Activated naive CD4-positive, alpha-beta T cell treated with anti-CD3 and anti-CD28 coated beads, Interleukin-2, amount 50 U/mL, for 72 hours (primary cell): ENCODE measurements at regions not wholly inside any gene's neighbourhood (a gene's known extent, or its start where the extent isn't known, plus 50 kb on each side); places are given as distances from the start of the nearest gene placed in this dataset.
"Not testable (repeated sequence)": the region's sequence is repeated elsewhere in the genome, so short reads cannot be mapped to it uniquely, and the experiment has no call there.

Experiments used
- ATAC-seq, 2 donors: fragments of 150-1000 bp; cut with Tn5 transposase; 2 replicates each; pipeline ENCODE4 v1.10.0; 2021; ENCODE audit warnings: mild to moderate bottlenecking in 2 of 2, moderate library complexity in 2 of 2
- DNase-seq, 2 donors: peaks; one replicate each; pipeline ENCODE4 v3.0.0; 2021 to 2022; ENCODE audit warnings: low spot score in 2 of 2
- H3K27ac Mint-ChIP-seq, 2 donors: one replicate each; pipeline ENCODE4 v1.8.0; 2022; ENCODE audit warnings: mild to moderate bottlenecking in 2 of 2, mixed read lengths in 2 of 2
- H3K36me3 Mint-ChIP-seq, 2 donors: one replicate each; pipeline ENCODE4 v1.8.0; 2022; ENCODE audit warnings: mixed read lengths in 2 of 2
- H3K9me3 Mint-ChIP-seq, 2 donors: one replicate each; pipeline ENCODE4 v1.8.0; 2022; ENCODE audit warnings: mixed read lengths in 2 of 2

- ATAC-seq (no peak), DNase-seq (no peak)
- Mint-ChIP-seq H3K36me3 (no peaks in the 10 kb centered on the region), H3K9me3 (peaks cover 0 to 7% of the 10 kb centered on the region in 2 donors), H3K27ac (no peak overlapping the region)
Observed at GRCh38 chr2:19106376-19106775, 252.0 kb downstream of the OSR1 start.

GRCh38 chr2:19104503-19104902, 253.9 kb downstream of the OSR1 start:
- H3K36me3 Mint-ChIP-seq: no peaks in the 10 kb centered on the region
- no peak overlapping the region for H3K27ac Mint-ChIP-seq
- DNase-seq: no peak
- H3K9me3 Mint-ChIP-seq: peaks cover 0 to 7% of the 10 kb centered on the region in 2 donors
- no peak for ATAC-seq

GRCh38 chr2:19102696-19103423, 255.6 kb downstream of the OSR1 start:
- no peak for ATAC-seq
- H3K36me3 Mint-ChIP-seq: no peaks in the 10 kb centered on the region
- no peak overlapping the region for H3K27ac Mint-ChIP-seq
- DNase-seq: no peak
- H3K9me3 Mint-ChIP-seq: peaks cover 0 to 7% of the 10 kb centered on the region in 2 donors

DNA sequence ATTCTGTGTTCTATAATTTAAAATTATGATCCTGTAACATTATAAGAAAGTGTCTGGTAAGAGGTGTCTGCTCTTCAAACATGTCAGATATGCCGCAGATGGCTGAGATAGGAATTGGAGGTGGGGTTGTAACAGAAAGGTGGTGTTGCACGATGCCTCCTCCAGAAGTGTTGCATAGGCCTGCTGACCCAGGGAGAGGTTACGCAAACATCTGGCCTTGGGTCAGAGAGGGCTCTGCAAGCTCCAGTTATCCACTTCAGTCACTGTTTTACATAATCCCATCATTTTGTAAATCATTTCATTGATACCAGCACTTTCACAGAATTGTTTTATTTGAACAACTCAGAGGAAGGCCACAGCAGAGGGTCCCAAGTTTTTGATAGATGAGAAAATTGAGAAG, 256.5 kb downstream of the OSR1 start:
- ATAC-seq (no peak), DNase-seq (no peak)
- no peak overlapping the region for H3K27ac Mint-ChIP-seq
- no peaks in the 10 kb centered on the region for H3K36me3 Mint-ChIP-seq
- H3K9me3 Mint-ChIP-seq: peaks cover 0 to 7% of the 10 kb centered on the region in 2 donors

- no peak for DNase-seq
- H3K36me3 Mint-ChIP-seq: no peaks in the 10 kb centered on the region
- no peak overlapping the region for H3K27ac Mint-ChIP-seq
- no peak for ATAC-seq
- H3K9me3 Mint-ChIP-seq: peaks cover 0 to 5% of the 10 kb centered on the region in 2 donors
Observed at GRCh38 chr2:19100570-19100969, 257.9 kb downstream of the OSR1 start.

DNA sequence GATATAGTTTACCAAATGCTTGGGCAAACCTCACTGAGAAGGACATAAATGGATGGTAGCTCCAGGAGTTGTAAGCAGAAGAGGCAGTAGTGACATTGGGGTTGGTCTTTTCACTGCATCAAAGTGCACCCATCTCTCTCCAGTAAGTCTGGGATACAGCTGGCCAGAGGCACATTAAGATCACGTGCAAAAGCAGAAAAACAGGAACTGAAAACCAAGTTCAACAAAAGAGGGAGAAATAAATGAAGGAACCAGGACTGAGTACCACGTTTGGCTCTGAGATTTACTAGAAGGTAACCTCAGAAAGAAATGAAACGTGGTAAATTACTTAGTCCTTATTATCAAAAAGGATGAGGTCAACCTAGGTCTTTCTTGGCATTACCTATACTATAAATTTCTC, 259.2 kb downstream of the OSR1 start:
- DNase-seq (no peak), ATAC-seq (no peak)
- Mint-ChIP-seq H3K9me3 (peaks cover 0 to 1% of the 10 kb centered on the region in 2 donors), H3K27ac (no peak overlapping the region), H3K36me3 (no peaks in the 10 kb centered on the region)

GRCh38 chr2:19098467-19099160, 259.8 kb downstream of the OSR1 start:
- Mint-ChIP-seq H3K27ac (no peak overlapping the region), H3K9me3 (peaks cover 0 to 5% of the 10 kb centered on the region in 2 donors), H3K36me3 (peaks cover 0 to 5% of the 10 kb centered on the region in 2 donors)
- ATAC-seq: no peak
- no peak for DNase-seq

- H3K27ac Mint-ChIP-seq, ATAC-seq, DNase-seq: not testable (repeated sequence)
- H3K9me3 Mint-ChIP-seq: peaks cover 21 to 23% of the 10 kb centered on the region in 2 donors
- peaks cover 7 to 42% of the 10 kb centered on the region in 2 donors for H3K36me3 Mint-ChIP-seq
Observed at GRCh38 chr2:19089476-19089875, 268.9 kb downstream of the OSR1 start.

- Mint-ChIP-seq H3K9me3 (peaks cover under 1 to 7% of the 10 kb centered on the region in 2 donors), H3K36me3 (peaks cover 0 to 14% of the 10 kb centered on the region in 2 donors), H3K27ac (no peak overlapping the region)
- ATAC-seq (no peak), DNase-seq (no peak)
Observed at GRCh38 chr2:19086231-19086651, 272.2 kb downstream of the OSR1 start.

GRCh38 chr2:19078709-19079108, 279.7 kb downstream of the OSR1 start:
- Mint-ChIP-seq H3K36me3 (peaks cover 0 to 4% of the 10 kb centered on the region in 2 donors), H3K27ac (no peak overlapping the region), H3K9me3 (no peaks in the 10 kb centered on the region)
- ATAC-seq (no peak), DNase-seq (no peak)

DNA sequence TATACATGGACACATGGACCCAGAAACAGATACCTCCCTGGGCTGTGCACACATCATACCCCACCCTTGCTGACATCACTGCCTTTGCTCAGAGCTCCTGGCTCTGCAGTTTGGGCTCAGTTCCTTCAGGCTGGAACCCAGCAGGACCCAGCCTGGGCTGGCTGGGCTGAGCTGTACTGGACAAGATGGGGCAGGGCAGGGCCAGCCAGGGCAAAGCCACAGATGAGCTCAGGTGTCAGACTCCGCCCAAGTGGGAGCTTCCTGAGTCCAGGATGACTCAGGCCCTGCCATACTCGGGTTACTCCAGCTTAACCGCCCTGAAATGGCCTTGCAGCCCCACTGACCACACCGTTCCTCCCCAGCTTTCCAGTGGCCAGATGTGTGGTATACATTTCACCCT, 284.9 kb downstream of the OSR1 start:
- H3K9me3 Mint-ChIP-seq: no peaks in the 10 kb centered on the region
- no peak for ATAC-seq
- H3K27ac Mint-ChIP-seq: no peak overlapping the region
- peaks cover 0 to 4% of the 10 kb centered on the region in 2 donors for H3K36me3 Mint-ChIP-seq
- DNase-seq: no peak

GRCh38 chr2:19072161-19072560, 286.3 kb downstream of the OSR1 start:
- ATAC-seq: no peak
- no peak overlapping the region for H3K27ac Mint-ChIP-seq
- DNase-seq: no peak
- peaks cover 0 to 4% of the 10 kb centered on the region in 2 donors for H3K36me3 Mint-ChIP-seq
- H3K9me3 Mint-ChIP-seq: no peaks in the 10 kb centered on the region

DNA sequence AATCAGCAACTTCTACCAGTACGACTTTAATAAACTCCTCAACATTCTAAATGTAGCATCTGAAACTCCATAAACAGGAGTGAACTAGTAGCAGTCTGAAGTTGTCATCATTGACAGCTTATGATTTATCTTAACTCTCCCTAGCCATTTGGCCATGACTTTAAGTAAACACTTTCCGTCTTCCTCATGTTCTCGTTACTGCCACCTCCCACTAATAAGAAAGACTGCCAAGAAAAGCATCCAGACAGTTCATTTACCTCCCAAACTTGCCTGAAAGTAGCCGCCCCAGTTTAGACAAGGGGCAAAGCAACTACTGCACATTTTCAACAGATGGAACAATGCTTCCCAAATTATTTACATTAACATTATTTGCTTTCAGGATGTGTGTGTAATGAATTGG, 287.5 kb downstream of the OSR1 start:
- Mint-ChIP-seq H3K9me3 (no peaks in the 10 kb centered on the region), H3K27ac (no peak overlapping the region), H3K36me3 (no peaks in the 10 kb centered on the region)
- no peak for ATAC-seq
- no peak for DNase-seq

DNA sequence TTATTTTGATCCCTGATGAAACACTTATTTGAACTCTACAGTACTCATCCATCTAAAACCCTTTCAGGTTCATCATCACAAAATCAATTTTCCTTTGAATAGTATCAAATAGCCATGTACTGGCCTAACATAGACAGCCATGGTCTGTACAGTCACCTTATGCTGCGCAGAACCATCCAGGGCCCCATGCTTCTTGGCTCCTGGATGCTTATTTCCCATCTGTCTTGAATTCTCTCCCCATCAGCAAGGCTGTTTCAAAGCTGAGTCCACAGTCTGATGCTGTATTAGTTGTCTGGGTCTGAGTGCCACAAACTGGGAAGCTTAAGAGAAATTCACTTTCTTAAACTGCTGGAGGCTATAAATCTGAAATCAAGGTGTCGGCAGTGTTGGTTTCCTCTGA, 290.2 kb downstream of the OSR1 start:
- ATAC-seq (no peak), DNase-seq (no peak)
- H3K27ac Mint-ChIP-seq: no peak overlapping the region
- no peaks in the 10 kb centered on the region for H3K36me3 Mint-ChIP-seq
- H3K9me3 Mint-ChIP-seq: no peaks in the 10 kb centered on the region

- no peaks in the 10 kb centered on the region for H3K9me3 Mint-ChIP-seq
- H3K36me3 Mint-ChIP-seq: no peaks in the 10 kb centered on the region
- no peak for ATAC-seq
- no peak for DNase-seq
- H3K27ac Mint-ChIP-seq: no peak overlapping the region
Observed at GRCh38 chr2:19062370-19062769, 296.1 kb downstream of the OSR1 start.

GRCh38 chr2:19059076-19059475, 299.3 kb downstream of the OSR1 start:
- Mint-ChIP-seq H3K36me3 (peaks cover 0 to 7% of the 10 kb centered on the region in 2 donors), H3K27ac (no peak overlapping the region), H3K9me3 (peaks cover 0 to 5% of the 10 kb centered on the region in 2 donors)
- DNase-seq (no peak), ATAC-seq (no peak)

GRCh38 chr2:19051203-19051831, 307.1 kb downstream of the OSR1 start:
- Mint-ChIP-seq H3K36me3 (peaks cover 0 to 6% of the 10 kb centered on the region in 2 donors), H3K9me3 (peaks cover 0 to 5% of the 10 kb centered on the region in 2 donors), H3K27ac (no peak overlapping the region)
- DNase-seq (no peak), ATAC-seq (no peak)
